HEK293T (cell line): ENCODE measurements at regions not wholly inside any gene's neighbourhood (a gene's known extent, or its start where the extent isn't known, plus 50 kb on each side); places are given as distances from the start of the nearest gene placed in this dataset.

Experiments used
- CTCF ChIA-PET: fragments of 350-600 bp; formaldehyde crosslinking; extraction: SDS; loops from one replicate; lab custom pipeline; 2021; ENCODE audit warnings: antibody characterized with exemption, inconsistent platforms; lab: Yijun Ruan, JAX
- POLR2A ChIA-PET: fragments of 350-600 bp; formaldehyde crosslinking; extraction: SDS; loops from one replicate; lab custom pipeline; 2020; ENCODE audit warnings: antibody characterized with exemption, inconsistent platforms; lab: Yijun Ruan, JAX
- DNase-seq: peaks from one replicate; pipeline ENCODE4 v3.0.0; 2012; ENCODE audit warnings: mixed read lengths; ENCODE audit errors: extremely low spot score
- ARNT ChIP-seq: fragments of 450-650 bp; IDR thresholded peaks from 2 replicates; pipeline ENCODE4 v1.6.1; 2017; ENCODE audit warnings: mild to moderate bottlenecking
- BHLHE40 ChIP-seq: fragments of 450-650 bp; IDR thresholded peaks from 2 replicates; pipeline ENCODE4 v1.6.1; 2016; ENCODE audit warnings: mild to moderate bottlenecking, moderate library complexity, borderline replicate concordance
- CTBP1 ChIP-seq: fragments of 450-650 bp; IDR thresholded peaks from 2 replicates; pipeline ENCODE4 v1.6.1; 2016; ENCODE audit warnings: borderline replicate concordance
- ELF4 ChIP-seq: fragments of 450-650 bp; IDR thresholded peaks from 2 replicates; pipeline ENCODE4 v1.6.1; 2017; ENCODE audit warnings: antibody characterized with exemption
- FOXA1 ChIP-seq: fragments of 450-650 bp; IDR thresholded peaks from 2 replicates; pipeline ENCODE4 v1.6.1; 2016; ENCODE audit warnings: mild to moderate bottlenecking
- FOXK2 ChIP-seq: fragments of 450-650 bp; IDR thresholded peaks from 2 replicates; pipeline ENCODE4 v1.6.1; 2016; ENCODE audit warnings: mild to moderate bottlenecking
- FOXM1 ChIP-seq: fragments of 450-650 bp; IDR thresholded peaks from 2 replicates; pipeline ENCODE4 v1.6.1; 2017; ENCODE audit warnings: mild to moderate bottlenecking, borderline replicate concordance
- HDGF ChIP-seq: fragments of 450-650 bp; IDR thresholded peaks from 2 replicates; pipeline ENCODE4 v1.6.1; 2017; ENCODE audit warnings: antibody characterized with exemption, borderline replicate concordance
- L3MBTL2 ChIP-seq: fragments of 450-650 bp; conservative IDR thresholded peaks from 2 replicates; pipeline ENCODE4 v1.6.1; 2016; ENCODE audit warnings: mild to moderate bottlenecking
- LEF1 ChIP-seq: fragments of 450-650 bp; IDR thresholded peaks from 2 replicates; pipeline ENCODE4 v1.6.1; 2017; ENCODE audit warnings: mild to moderate bottlenecking, borderline replicate concordance
- NFRKB ChIP-seq: fragments of 450-650 bp; IDR thresholded peaks from 2 replicates; pipeline ENCODE4 v1.6.1; 2016; ENCODE audit warnings: mild to moderate bottlenecking, moderate library complexity
- SP1 ChIP-seq: fragments of 450-650 bp; IDR thresholded peaks from 2 replicates; pipeline ENCODE4 v1.6.1; 2017
- SUZ12 ChIP-seq: fragments of 450-650 bp; IDR thresholded peaks from 2 replicates; pipeline ENCODE4 v1.6.1; 2016; ENCODE audit warnings: mild to moderate bottlenecking
- TARDBP ChIP-seq: fragments of 450-650 bp; IDR thresholded peaks from 2 replicates; pipeline ENCODE4 v1.6.1; 2016
- ZNF384 ChIP-seq: fragments of 450-650 bp; IDR thresholded peaks from 2 replicates; pipeline ENCODE4 v1.6.1; 2016
- TF ChIP-seq, protein P1 (sequence below): fragments of 450-650 bp; IDR thresholded peaks from 2 replicates; pipeline ENCODE4 v1.6.1; 2016

DNA sequence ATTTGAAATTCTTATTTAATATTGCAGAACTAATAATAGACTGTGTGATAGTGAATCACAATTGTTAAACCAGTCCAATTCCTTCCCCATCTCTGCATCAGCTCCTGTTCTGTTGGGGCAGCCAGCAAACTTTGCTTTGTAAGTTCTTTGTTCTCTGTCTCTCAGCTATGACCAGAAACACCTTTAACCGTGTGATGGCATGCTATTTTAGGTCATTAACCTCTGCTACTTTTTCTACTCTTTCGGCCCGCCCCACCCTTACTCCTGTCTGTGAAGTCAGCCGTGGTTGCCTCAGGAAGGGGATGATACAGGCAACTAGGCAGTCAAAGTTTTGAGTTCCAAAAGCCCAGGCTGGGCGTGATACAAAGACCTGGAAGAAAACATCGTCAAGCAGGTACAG, 51.3 kb upstream of the EGFL6 start:
- CTCF ChIA-PET, result no interaction called here
- no peak for DNase-seq
- POLR2A ChIA-PET, result no interaction called here
- no peak for TF ChIP-seq SUZ12
- no peak for TF ChIP-seq L3MBTL2
- no peak for TF ChIP-seq ARNT
- no peak for TF ChIP-seq CTBP1
- TF ChIP-seq TARDBP, result no peak
- TF ChIP-seq SP1, result no peak
- TF ChIP-seq BHLHE40, result no peak

DNA sequence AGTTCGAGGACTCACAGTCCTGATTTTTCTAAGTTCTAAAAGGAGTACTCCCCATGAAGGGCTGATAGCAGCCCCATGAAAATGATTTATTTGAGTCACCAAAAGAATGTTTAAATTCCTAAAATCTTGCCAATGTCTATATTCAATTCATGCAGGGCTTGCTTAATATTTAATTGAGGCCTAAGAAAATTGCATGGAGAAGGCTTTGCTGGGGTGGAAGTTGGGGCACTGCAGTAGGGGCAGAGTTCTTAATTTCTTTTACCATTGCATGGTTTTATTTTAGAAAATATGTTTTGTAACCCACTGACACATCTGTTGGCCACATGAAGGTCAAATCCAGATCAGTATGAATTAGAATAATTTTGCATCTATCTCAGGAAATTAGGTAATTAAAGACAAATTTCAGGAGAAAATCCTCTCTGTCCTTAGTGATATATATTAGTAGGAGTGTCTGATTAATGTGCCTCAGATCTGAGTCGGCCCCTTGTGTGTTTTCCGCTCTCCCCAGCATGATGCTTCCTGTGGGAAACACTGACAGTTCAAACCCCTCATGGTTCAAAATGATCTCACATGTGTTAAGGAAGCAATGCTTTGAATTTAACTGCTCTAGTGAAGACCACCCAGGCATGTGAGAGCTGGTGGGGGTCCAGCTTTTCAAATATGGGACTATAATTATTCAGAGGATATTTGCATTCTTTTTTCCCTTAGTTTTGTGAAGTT, 54.0 kb upstream of the EGFL6 start:
- no peak for DNase-seq
- ChIA-PET POLR2A (no interaction called here), CTCF (no interaction called here)
- no peak for TF ChIP-seq HDGF
- TF ChIP-seq BHLHE40, result no peak
- TF ChIP-seq SP1, result no peak
- TF ChIP-seq LEF1, result no peak
- no peak for TF ChIP-seq ARNT
- TF ChIP-seq, protein P1, sequence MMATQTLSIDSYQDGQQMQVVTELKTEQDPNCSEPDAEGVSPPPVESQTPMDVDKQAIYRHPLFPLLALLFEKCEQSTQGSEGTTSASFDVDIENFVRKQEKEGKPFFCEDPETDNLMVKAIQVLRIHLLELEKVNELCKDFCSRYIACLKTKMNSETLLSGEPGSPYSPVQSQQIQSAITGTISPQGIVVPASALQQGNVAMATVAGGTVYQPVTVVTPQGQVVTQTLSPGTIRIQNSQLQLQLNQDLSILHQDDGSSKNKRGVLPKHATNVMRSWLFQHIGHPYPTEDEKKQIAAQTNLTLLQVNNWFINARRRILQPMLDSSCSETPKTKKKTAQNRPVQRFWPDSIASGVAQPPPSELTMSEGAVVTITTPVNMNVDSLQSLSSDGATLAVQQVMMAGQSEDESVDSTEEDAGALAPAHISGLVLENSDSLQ, result no peak
- TF ChIP-seq ELF4, result no peak
- no peak for TF ChIP-seq NFRKB
- TF ChIP-seq ZNF384, result no peak
- TF ChIP-seq TARDBP, result no peak
- no peak for TF ChIP-seq FOXA1
- no peak for TF ChIP-seq SUZ12
- no peak for TF ChIP-seq L3MBTL2
- TF ChIP-seq CTBP1, result no peak
- TF ChIP-seq FOXK2, result no peak

DNA sequence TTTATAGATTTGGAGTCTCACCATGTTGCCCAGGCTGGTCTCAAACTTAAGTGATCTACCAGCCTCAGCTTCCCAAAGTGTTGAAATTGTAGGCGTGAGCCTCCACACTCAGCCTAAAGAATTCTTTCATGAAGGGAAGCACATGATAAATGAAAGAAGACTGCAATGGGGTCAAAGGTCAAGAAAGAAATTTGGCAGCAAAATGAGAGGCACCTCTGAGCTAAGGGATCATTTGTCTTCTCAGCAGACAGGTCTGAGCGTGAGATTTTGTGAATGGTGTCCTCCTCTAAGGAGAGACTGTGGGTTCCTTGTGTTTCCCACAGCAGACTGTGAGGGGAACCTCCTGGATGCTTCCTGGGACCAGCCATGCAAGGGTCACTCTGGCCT, 57.5 kb upstream of the EGFL6 start:
- no peak for DNase-seq
- ChIA-PET CTCF (interaction anchor here (0.8 kb wide), 1 partner anchor 18 kb away, joined by 3 read pairs; no protein-coding TSS in a partner anchor), POLR2A (interaction anchor here (0.9 kb wide), 1 partner anchor 10 kb away, joined by 3 read pairs; no protein-coding TSS in a partner anchor)
- no peak for TF ChIP-seq LEF1
- no peak for TF ChIP-seq FOXK2
- no peak for TF ChIP-seq L3MBTL2
- TF ChIP-seq TARDBP, result no peak
- TF ChIP-seq BHLHE40, result no peak
- TF ChIP-seq FOXM1, result no peak
- no peak for TF ChIP-seq ZNF384
- no peak for TF ChIP-seq FOXA1
- no peak for TF ChIP-seq SUZ12
- TF ChIP-seq ELF4, result no peak

DNA sequence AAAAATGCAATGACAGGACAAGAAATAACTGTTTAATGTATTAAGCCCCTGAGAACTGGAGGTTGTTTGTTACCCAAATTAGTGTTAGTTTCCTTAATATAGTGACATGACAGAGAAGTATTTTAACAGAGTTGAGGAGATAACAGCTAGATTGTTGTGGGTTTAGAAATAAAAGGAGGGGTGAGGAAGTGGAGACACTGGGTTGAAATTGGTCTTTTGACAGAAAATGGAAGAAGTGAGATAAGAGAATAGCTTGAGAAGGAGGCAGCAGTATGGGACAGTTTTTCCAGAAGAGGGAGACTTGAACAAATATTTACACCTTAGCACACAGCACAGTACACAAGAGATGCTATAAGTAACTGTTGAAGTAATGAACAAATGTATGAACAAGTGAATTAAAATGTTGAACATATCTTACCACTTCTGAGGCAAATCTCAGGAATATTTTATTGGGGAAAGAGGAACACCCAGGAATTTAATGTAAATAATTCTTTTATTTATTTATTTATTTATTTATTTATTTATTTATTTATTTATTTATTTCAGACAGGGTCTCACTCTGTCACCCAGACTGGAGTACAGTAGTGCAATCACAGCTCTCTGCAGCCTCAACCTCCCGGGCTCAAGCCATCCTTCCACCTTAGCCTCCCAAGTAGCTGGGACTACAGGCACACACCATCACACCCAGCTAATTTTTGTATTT, 58.0 kb upstream of the EGFL6 start:
- no peak for TF ChIP-seq NFRKB
- TF ChIP-seq, protein P1, result no peak
- CTCF ChIA-PET, result interaction anchor here (0.7 to 0.8 kb wide), 2 partner anchors 18 to 96 kb away, joined by 3 to 8 read pairs; no protein-coding TSS in a partner anchor
- POLR2A ChIA-PET, result interaction anchor here (0.9 kb wide), 1 partner anchor 10 kb away, joined by 3 read pairs; no protein-coding TSS in a partner anchor
- DNase-seq, result no peak

DNA sequence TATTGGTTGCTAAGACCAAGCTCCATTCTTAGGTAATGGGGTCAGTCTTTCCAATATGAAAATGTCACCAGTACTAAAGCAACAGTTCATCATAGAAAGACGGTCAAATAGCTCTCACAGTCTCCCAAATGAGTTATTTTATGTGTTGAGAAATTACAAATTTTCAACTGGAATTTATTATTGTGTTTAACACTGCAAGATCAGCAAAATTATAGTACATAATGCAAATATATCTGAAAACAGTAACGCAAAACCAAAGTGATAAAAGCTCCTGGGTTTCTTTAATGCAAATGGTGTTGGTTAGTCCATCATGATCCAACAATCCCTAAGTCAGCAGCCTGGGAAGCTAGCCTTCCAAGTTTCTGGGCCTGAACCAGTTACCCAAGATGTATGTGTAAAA, 61.5 kb upstream of the EGFL6 start:
- POLR2A ChIA-PET, result interaction anchor here (1.7 kb wide), 1 partner anchor 522 kb away, joined by 6 read pairs; the partner anchor contains the start of gene GEMIN8

More for the DNA sequence above, 61.5 kb upstream of the EGFL6 start:
- CTCF ChIA-PET, result interaction anchor here (0.6 to 2.1 kb wide), 3 partner anchors 138 to 528 kb away, joined by 4 to 28 read pairs (median 6); partner anchors contain the start of gene TCEANC
- TF ChIP-seq CTBP1, result no peak
- TF ChIP-seq ELF4, result no peak
- no peak for TF ChIP-seq TARDBP
- TF ChIP-seq, protein P1, result no peak
- TF ChIP-seq BHLHE40, result no peak
- TF ChIP-seq FOXA1, result no peak
- TF ChIP-seq FOXM1, result no peak
- no peak for TF ChIP-seq L3MBTL2
- no peak for TF ChIP-seq FOXK2
- TF ChIP-seq SP1, result no peak
- no peak for TF ChIP-seq LEF1
- no peak for TF ChIP-seq NFRKB
- TF ChIP-seq ZNF384, result no peak
- no peak for TF ChIP-seq HDGF
- TF ChIP-seq ARNT, result no peak
- TF ChIP-seq SUZ12, result no peak
- DNase-seq, result no peak
